Mesenchymal stem cell (in vitro differentiated cells and primary cell): ENCODE measurements at regions not wholly inside any gene's neighbourhood (a gene's known extent, or its start where the extent isn't known, plus 50 kb on each side); places are given as distances from the start of the nearest gene placed in this dataset.

Experiments
- DNase-seq: peaks from one replicate; pipeline ENCODE4 v3.0.0-alpha.2; 2013
- H2AFZ ChIP-seq: one replicate; pipeline ENCODE4 v1.6.1; 2013; ENCODE audit warnings: low read depth, mild to moderate bottlenecking, control low read depth, inconsistent platforms, low read length, moderate library complexity
- H2AK5ac ChIP-seq: 2 replicates; pipeline ENCODE4 v1.6.1; 2013; ENCODE audit warnings: low read length, moderate library complexity, mild to moderate bottlenecking, inconsistent platforms; ENCODE audit not compliant: severe bottlenecking
- H2BK120ac ChIP-seq: one replicate; pipeline ENCODE4 v1.6.1; 2013; ENCODE audit warnings: low read depth, mild to moderate bottlenecking, inconsistent platforms, low read length, moderate library complexity
- H2BK12ac ChIP-seq, 2 experiments: one replicate each; pipeline ENCODE4 v1.6.1; 2013; ENCODE audit warnings: inconsistent platforms in 2 of 2, low read length in 2 of 2, mild to moderate bottlenecking in 2 of 2, moderate library complexity in 2 of 2, control low read depth in 1 of 2
- H2BK15ac ChIP-seq: one replicate; pipeline ENCODE4 v1.6.1; 2013; ENCODE audit warnings: mild to moderate bottlenecking, low read depth, inconsistent platforms; ENCODE audit not compliant: poor library complexity, severe bottlenecking
- H2BK5ac ChIP-seq: 2 replicates; pipeline ENCODE4 v1.6.1; 2013; ENCODE audit warnings: low read depth, mild to moderate bottlenecking, low read length, control low read depth, inconsistent platforms; ENCODE audit not compliant: poor library complexity, severe bottlenecking
- H3K14ac ChIP-seq, 2 experiments: one replicate each; pipeline ENCODE4 v1.6.1; 2013; ENCODE audit warnings: inconsistent platforms in 2 of 2, low read length in 2 of 2, control low read depth in 1 of 2, mild to moderate bottlenecking in 1 of 2, moderate library complexity in 1 of 2
- H3K18ac ChIP-seq, 2 experiments: one replicate each; pipeline ENCODE4 v1.6.1; 2013; ENCODE audit warnings: inconsistent platforms in 2 of 2, low read length in 2 of 2, control low read depth in 1 of 2, low read depth in 1 of 2, mild to moderate bottlenecking in 1 of 2
- H3K23ac ChIP-seq, 2 experiments: one replicate each; pipeline ENCODE4 v1.6.1; 2013; ENCODE audit warnings: inconsistent platforms in 2 of 2, low read length in 2 of 2, mild to moderate bottlenecking in 2 of 2, moderate library complexity in 2 of 2, control low read depth in 1 of 2
- H3K27ac ChIP-seq: 2 replicates; pipeline ENCODE4 v1.5.1; 2013; ENCODE audit warnings: mild to moderate bottlenecking, moderate library complexity, low read length, control low read depth, inconsistent platforms; ENCODE audit not compliant: poor library complexity, severe bottlenecking
- H3K27me3 ChIP-seq, 2 experiments: 2 replicates each; pipeline versions ENCODE4 v1.6.1 to v1.7.0; 2013; ENCODE audit warnings: low read length in 2 of 2, mild to moderate bottlenecking in 2 of 2, moderate library complexity in 2 of 2, control low read depth in 1 of 2, inconsistent platforms in 1 of 2; ENCODE audit not compliant: control insufficient read depth in 1 of 2, insufficient read depth in 1 of 2
- H3K36me3 ChIP-seq, 2 experiments: 2 replicates each; pipeline versions ENCODE4 v1.6.1 to v1.7.0; 2013; ENCODE audit warnings: low read length in 2 of 2, control low read depth in 1 of 2, inconsistent platforms in 1 of 2, low read depth in 1 of 2, mild to moderate bottlenecking in 1 of 2; ENCODE audit not compliant: insufficient read depth in 2 of 2, control insufficient read depth in 1 of 2
- H3K4ac ChIP-seq, 2 experiments: one replicate each; pipeline ENCODE4 v1.6.1; 2013; ENCODE audit warnings: inconsistent platforms in 2 of 2, low read length in 2 of 2, mild to moderate bottlenecking in 2 of 2, moderate library complexity in 2 of 2, control low read depth in 1 of 2, low read depth in 1 of 2
- H3K4me1 ChIP-seq: 2 replicates; pipeline ENCODE4 v1.6.1; 2013; ENCODE audit warnings: low read depth, low read length, control low read depth; ENCODE audit not compliant: control insufficient read depth, insufficient read depth
- H3K4me2 ChIP-seq: 2 replicates; pipeline ENCODE4 v1.6.1; 2013; ENCODE audit warnings: low read length, mild to moderate bottlenecking, inconsistent platforms; ENCODE audit not compliant: poor library complexity, severe bottlenecking
- H3K4me3 ChIP-seq, 2 experiments: 2 replicates each; pipeline versions ENCODE4 v1.5.1 to v1.7.0; 2013; ENCODE audit warnings: low read length in 2 of 2, mild to moderate bottlenecking in 2 of 2, control low read depth in 1 of 2, low read depth in 1 of 2; ENCODE audit not compliant: insufficient read depth in 1 of 2
- H3K79me1 ChIP-seq: replicated peaks from 2 replicates; pipeline ENCODE4 v1.6.1; 2013; ENCODE audit warnings: mild to moderate bottlenecking, control low read depth, low read length, inconsistent platforms; ENCODE audit not compliant: poor library complexity, severe bottlenecking
- H3K9ac ChIP-seq: 2 replicates; pipeline ENCODE4 v1.7.0; 2013; ENCODE audit warnings: mild to moderate bottlenecking, low read length, moderate library complexity
- H3K9me3 ChIP-seq: 2 replicates; pipeline ENCODE4 v1.7.0; 2013; ENCODE audit warnings: mild to moderate bottlenecking, low read length; ENCODE audit not compliant: control insufficient read depth
- H4K8ac ChIP-seq: one replicate; pipeline ENCODE4 v1.6.1; 2013; ENCODE audit warnings: inconsistent platforms, mild to moderate bottlenecking, low read length, moderate library complexity
- H4K91ac ChIP-seq: one replicate; pipeline ENCODE4 v1.6.1; 2013; ENCODE audit warnings: mild to moderate bottlenecking, low read length, inconsistent platforms
- WGBS: methylation state at CpG from one replicate; pipeline ENCODE4 v1.1.7; 2013; ENCODE audit warnings: mixed read lengths; 5-methylcytosine and 5-hydroxymethylcytosine counted together

- Histone ChIP-seq H4K91ac (no peak overlapping the region), H2BK120ac (no peak overlapping the region), H3K27me3 (no peaks in the 10 kb centered on the region), H2BK15ac (no peak overlapping the region), H2AK5ac (no peak overlapping the region), H4K8ac (no peak overlapping the region), H3K79me1 (no peaks in the 10 kb centered on the region), H3K4me1 (peaks cover 10% of the 10 kb centered on the region), H3K9ac (no peak overlapping the region), H3K27ac (no peak overlapping the region), H2BK5ac (no peak overlapping the region), H2AFZ (no peak overlapping the region), H2BK12ac (no peak overlapping the region), H3K4me3 (no peak overlapping the region), H3K36me3 (no peaks in the 10 kb centered on the region), H3K14ac (no peak overlapping the region), H3K18ac (no peak overlapping the region), H3K23ac (no peak overlapping the region), H3K4me2 (no peak overlapping the region), H3K9me3 (no peaks in the 10 kb centered on the region), H3K4ac (no peak overlapping the region)
- 99% methylated on average over 5 of the region's 7 CpGs for WGBS
- DNase-seq: peak; percentile 67
These were observed 249.2 kb upstream of the HABP2 start for GRCh38 chr10:113303544-113304146.

GRCh38 chr10:113304726-113305125 is 248.1 kb upstream of the HABP2 start:
- peaks cover 2% of the 10 kb centered on the region for H3K4me1 ChIP-seq
- H3K4me2 ChIP-seq: no peak overlapping the region
- H3K9me3 ChIP-seq: no peaks in the 10 kb centered on the region
- no peak overlapping the region for H2AFZ ChIP-seq
- no peaks in the 10 kb centered on the region for H3K27me3 ChIP-seq
- H4K91ac ChIP-seq: no peak overlapping the region
- H3K36me3 ChIP-seq: no peaks in the 10 kb centered on the region
- H3K18ac ChIP-seq: no peak overlapping the region
- H3K9ac ChIP-seq: no peak overlapping the region
- no peak overlapping the region for H3K4me3 ChIP-seq
- no peak overlapping the region for H2BK12ac ChIP-seq
- no peak overlapping the region for H4K8ac ChIP-seq
- H3K23ac ChIP-seq: no peak overlapping the region
- H3K79me1 ChIP-seq: no peaks in the 10 kb centered on the region
- no peak overlapping the region for H3K14ac ChIP-seq
- 64% methylated on average over 5 of the region's 5 CpGs for WGBS
- H2AK5ac ChIP-seq: no peak overlapping the region
- H3K4ac ChIP-seq: no peak overlapping the region
- peak; percentile 50 for DNase-seq
- no peak overlapping the region for H2BK120ac ChIP-seq
- H2BK5ac ChIP-seq: no peak overlapping the region
- H3K27ac ChIP-seq: no peak overlapping the region
- H2BK15ac ChIP-seq: no peak overlapping the region

- Histone ChIP-seq H3K4me3 (no peak overlapping the region), H4K8ac (no peak overlapping the region), H4K91ac (no peak overlapping the region), H3K4me1 (peaks cover 2% of the 10 kb centered on the region), H3K27me3 (peaks cover 0 to 4% of the 10 kb centered on the region in 2 experiments), H2BK5ac (no peak overlapping the region), H2BK12ac (no peak overlapping the region), H3K79me1 (no peaks in the 10 kb centered on the region), H3K4ac (no peak overlapping the region), H2BK15ac (no peak overlapping the region), H3K9me3 (no peaks in the 10 kb centered on the region), H3K4me2 (no peak overlapping the region), H2AFZ (no peak overlapping the region), H3K23ac (no peak overlapping the region), H3K9ac (no peak overlapping the region), H3K14ac (no peak overlapping the region), H2AK5ac (no peak overlapping the region), H3K27ac (no peak overlapping the region), H3K36me3 (no peaks in the 10 kb centered on the region), H2BK120ac (no peak overlapping the region), H3K18ac (no peak overlapping the region)
- WGBS: 88% methylated on average over 5 of the region's 5 CpGs
- DNase-seq: no peak
These were observed 247.0 kb upstream of the HABP2 start for GRCh38 chr10:113305871-113306270.

GRCh38 chr10:113309791-113310190 is 243.1 kb upstream of the HABP2 start:
- no peak overlapping the region for H2BK15ac ChIP-seq
- H3K4ac ChIP-seq: no peak overlapping the region
- no peak overlapping the region for H3K9ac ChIP-seq
- H4K8ac ChIP-seq: no peak overlapping the region
- H3K79me1 ChIP-seq: no peaks in the 10 kb centered on the region
- H3K18ac ChIP-seq: no peak overlapping the region
- H3K4me2 ChIP-seq: no peak overlapping the region
- peaks cover 0 to 13% of the 10 kb centered on the region in 2 experiments for H3K27me3 ChIP-seq
- H3K27ac ChIP-seq: no peak overlapping the region
- WGBS: 98% methylated on average over 3 of the region's 4 CpGs
- no peaks in the 10 kb centered on the region for H3K36me3 ChIP-seq
- no peak overlapping the region for H3K14ac ChIP-seq
- H3K4me1 ChIP-seq: peaks cover 2% of the 10 kb centered on the region
- no peak overlapping the region for H3K4me3 ChIP-seq
- no peak overlapping the region for H2BK120ac ChIP-seq
- no peak overlapping the region for H2BK12ac ChIP-seq
- no peak for DNase-seq
- H2BK5ac ChIP-seq: no peak overlapping the region
- no peak overlapping the region for H2AFZ ChIP-seq
- peaks cover 8% of the 10 kb centered on the region for H3K9me3 ChIP-seq
- H2AK5ac ChIP-seq: no peak overlapping the region
- no peak overlapping the region for H4K91ac ChIP-seq
- H3K23ac ChIP-seq: no peak overlapping the region
